Fibroblast of villous mesenchyme (primary cell): ENCODE measurements at regions not wholly inside any gene's neighbourhood (a gene's known extent, or its start where the extent isn't known, plus 50 kb on each side); places are given as distances from the start of the nearest gene placed in this dataset.

Experiments used
- DNase-seq: peaks from one replicate; pipeline ENCODE4 v3.0.0-alpha.2; 2010; ENCODE audit warnings: low read depth
- H3K4me3 ChIP-seq: 2 replicates; pipeline ENCODE4 v1.5.1; 2011; ENCODE audit warnings: low read depth, mild to moderate bottlenecking, low read length
- CTCF ChIP-seq: IDR thresholded peaks from 2 replicates; pipeline ENCODE4 v1.5.1; 2012; ENCODE audit warnings: low read depth, mild to moderate bottlenecking, low read length; ENCODE audit not compliant: insufficient read depth

GRCh38 chr22:49156662-49157285 is 670.9 kb downstream of the BRD1 start:
- DNase-seq, result no peak
- H3K4me3 ChIP-seq, result no peak overlapping the region

GRCh38 chr22:49155770-49156580 is 671.7 kb downstream of the BRD1 start:
- DNase-seq, result no peak
- no peak for TF ChIP-seq CTCF
- no peak overlapping the region for H3K4me3 ChIP-seq

More at GRCh38 chr22:49156662-49157285, 670.9 kb downstream of the BRD1 start:
- no peak for TF ChIP-seq CTCF

GRCh38 chr22:49155039-49155769 is 672.5 kb downstream of the BRD1 start:
- DNase-seq, result no peak
- no peak overlapping the region for H3K4me3 ChIP-seq
- TF ChIP-seq CTCF, result no peak

GRCh38 chr22:49154433-49154832 is 673.2 kb downstream of the BRD1 start:
- no peak overlapping the region for H3K4me3 ChIP-seq
- no peak for TF ChIP-seq CTCF
- no peak for DNase-seq

- TF ChIP-seq CTCF, result no peak
- DNase-seq, result no peak
- H3K4me3 ChIP-seq, result no peak overlapping the region
Observed at GRCh38 chr22:49153921-49154320, 673.8 kb downstream of the BRD1 start.

- no peak for TF ChIP-seq CTCF
- no peak for DNase-seq
- no peak overlapping the region for H3K4me3 ChIP-seq
Observed at GRCh38 chr22:49152939-49153770, 674.5 kb downstream of the BRD1 start.
